GM18517 (cell line): ENCODE measurements at regions not wholly inside any gene's neighbourhood (a gene's known extent, or its start where the extent isn't known, plus 50 kb on each side); places are given as distances from the start of the nearest gene placed in this dataset.

Experiments used
- ATAC-seq: cut with Tn5 transposase; IDR thresholded peaks from one replicate; pipeline ENCODE4 v1.9.1; 2021; ENCODE audit warnings: mild to moderate bottlenecking, moderate library complexity; ENCODE audit not compliant: unreplicated experiment

DNA sequence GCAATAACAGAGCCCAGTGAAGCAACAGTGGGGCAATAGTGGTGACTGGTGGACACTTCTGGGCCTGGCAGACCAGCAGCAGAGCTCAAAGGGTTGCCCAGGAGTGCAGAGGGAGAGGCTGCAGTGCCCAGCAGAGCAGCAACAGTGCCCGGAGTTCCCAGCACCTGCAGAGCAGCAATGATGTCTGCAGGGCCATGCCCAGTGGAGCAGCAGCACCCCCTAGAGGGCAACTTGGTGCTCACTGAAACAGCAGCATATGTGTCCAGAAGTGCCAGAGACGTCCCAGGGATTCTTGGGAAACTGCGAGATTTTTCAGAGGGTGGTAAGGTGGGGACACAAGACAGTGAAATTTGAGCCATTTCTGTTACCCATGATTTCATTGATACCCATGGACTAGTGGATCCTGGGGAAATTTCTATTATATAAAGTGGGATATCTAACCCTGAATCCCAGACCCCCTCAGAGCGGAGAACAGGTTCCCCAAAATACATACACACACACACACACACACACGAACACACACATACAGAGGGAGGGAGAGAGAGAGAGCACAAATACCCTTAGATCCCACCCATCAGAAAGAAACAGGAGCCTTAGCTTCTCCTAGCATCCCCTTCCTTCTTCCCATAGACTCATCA lies 156.9 kb upstream of the GJB5 start:
- no peak for ATAC-seq

DNA sequence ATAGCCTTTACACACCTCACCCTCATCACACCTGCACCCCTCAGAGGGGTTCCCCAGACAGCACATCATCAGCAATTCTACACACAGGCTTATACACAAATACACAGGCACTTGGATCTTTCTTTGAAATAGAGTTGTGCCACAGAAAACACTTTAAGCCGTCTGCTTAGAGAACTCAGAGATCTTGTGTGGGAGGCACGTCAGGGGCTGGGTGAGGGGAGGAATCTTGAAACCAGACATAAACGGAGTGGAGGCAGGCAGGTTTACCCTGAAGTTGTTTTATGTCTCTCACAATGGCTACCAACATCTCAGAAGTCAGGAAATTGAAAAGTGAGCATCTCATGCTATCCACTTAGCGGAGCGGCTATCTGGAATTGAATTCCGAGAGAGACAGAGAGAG lies 151.9 kb upstream of the GJB5 start:
- ATAC-seq = no peak

DNA sequence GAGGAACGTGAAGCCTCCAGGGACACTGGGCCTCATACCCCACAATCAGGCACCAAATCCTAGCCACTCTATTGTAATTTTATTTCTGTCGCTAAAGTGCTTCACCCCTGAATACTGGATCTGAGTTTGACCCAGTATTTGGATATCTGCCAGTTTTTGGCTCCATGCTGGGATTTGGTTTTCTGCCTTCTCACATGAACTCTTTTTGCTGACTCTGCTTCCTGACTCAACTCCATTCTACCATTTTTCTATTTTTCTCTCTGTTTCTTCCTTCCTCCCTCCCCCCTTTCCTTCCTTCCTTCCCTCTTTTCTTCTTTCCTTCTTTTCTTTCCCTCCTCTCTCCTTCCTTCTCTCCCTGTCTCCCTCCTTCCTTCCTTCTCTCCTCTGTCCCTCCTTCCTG lies 151.3 kb upstream of the GJB5 start:
- ATAC-seq = no peak

DNA sequence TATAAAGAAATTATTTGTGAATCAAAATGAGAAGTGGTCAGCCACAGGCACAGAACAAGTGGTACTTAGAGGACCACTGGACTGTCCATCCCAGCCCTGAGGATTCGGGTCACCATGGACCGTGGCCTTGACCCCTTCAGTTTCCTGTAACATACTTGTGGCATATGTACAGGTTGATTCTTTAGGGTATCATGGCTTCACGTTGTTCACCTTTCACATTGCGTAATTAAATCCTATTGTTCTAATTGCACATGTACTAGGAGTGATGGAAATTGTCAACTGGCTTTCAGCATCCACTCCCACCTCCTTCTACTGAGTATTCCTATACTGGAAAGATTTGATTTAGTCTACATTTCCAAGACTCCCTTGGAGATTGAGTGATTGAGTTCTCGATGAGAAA lies 148.3 kb upstream of the GJB5 start:
- ATAC-seq = no peak

DNA sequence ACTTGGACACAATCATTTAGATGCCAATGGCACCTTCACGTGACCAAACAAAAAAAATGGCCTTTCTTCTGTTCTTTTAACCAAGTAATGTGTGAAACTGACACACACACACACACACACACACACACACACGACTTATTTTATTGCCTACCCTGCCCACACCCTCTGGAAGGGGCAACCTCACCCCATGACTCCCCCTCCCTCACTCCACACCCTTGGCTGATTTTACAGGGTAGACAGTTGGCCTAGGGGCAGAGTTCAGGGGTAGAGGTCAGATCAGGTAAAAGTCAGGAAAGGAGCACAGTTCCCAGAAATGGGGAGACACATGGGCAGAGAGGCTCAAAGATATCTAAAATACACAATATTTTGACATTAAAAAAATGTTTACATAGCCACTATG lies 144.8 kb upstream of the GJB5 start:
- no peak for ATAC-seq

DNA sequence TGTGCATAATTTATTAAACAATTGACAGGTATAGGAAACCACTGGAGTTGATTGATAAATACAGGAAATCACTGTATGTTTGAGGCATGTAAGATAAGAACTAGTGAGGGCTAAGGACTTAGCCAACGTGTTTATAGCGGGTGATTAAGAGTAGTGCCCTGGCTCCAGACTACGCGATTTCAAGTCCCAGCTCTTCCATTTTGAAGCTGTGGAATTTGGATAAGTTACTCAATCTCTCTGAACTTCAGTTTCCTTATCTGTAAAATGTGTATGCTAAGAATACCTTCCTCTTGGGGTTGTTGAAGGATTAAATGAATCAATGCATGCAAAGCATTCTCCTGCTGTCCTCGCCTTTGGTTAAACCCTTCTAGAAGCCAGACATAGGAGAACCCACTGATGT lies 143.3 kb upstream of the GJB5 start:
- ATAC-seq = no peak

DNA sequence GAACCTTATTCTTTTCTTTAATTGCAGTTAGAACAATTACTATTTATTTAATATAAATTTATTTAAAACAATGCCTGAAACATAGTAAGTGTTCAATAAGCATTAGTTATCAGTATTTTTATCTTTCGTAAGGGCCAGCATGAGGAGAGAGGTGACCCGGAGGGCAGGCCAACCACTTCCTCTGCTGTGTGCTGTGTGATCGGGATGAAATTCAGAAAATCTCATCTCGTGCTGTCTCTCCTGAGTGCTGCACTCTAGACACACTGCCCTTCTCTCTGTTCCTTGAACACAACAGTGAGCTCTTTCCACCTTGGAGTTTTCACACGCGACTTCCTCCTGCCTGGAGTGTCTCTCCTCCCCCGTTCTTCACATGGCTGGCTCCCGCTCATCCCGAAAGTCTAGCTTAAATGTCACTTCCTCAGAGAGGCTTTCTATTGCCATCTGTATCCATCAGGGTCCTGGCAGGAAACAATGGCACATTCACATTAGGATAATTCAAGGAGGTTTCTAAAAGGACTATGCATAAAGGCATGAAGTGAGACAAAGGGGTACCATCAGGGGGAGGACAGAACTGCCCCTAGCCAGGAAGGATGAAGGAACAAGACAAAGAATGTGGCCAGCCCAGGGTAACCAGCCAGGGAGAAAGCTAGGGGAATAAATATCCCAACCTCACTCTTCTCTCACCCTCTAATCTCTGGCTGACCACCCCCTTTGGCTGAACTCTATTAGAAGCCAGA lies 142.6 kb upstream of the GJB5 start:
- ATAC-seq = no peak

DNA sequence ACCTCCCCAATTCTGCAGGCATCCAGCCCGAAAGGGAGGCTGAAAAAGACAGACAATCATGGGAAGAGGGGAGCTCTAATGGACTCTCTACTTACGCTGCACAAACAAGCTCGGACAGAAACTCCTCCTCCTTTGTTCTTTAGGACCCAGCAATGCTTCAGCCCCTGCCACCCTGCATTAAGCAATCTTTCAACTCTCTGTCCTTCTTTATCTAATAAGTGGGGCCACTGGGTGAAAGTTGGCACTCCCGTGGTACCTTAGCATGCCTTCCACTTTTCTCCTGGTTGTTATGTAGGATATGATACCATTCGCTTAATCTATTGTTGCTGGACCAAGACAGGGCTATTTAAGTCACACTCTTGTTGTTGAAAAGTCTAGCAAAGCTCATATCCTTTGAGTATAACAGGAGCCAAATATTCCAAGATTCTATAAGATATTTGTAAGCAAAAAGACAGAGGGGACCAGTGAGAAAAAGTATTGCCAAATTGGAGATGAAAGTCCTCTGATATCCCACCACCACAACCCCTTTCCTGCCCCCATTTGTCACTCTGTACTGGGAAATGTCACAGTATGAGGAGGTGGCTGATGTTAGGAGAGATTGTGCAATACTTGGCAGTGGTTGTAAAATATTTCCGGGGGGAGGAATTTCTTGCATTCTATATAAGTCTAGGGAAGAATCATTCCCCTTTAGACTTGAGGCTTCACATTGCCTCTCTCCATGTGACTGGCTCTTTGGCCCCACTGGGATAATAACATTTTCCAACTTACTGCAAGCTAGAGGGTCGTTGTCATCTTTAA lies 137.3 kb upstream of the GJB5 start:
- ATAC-seq = no peak

DNA sequence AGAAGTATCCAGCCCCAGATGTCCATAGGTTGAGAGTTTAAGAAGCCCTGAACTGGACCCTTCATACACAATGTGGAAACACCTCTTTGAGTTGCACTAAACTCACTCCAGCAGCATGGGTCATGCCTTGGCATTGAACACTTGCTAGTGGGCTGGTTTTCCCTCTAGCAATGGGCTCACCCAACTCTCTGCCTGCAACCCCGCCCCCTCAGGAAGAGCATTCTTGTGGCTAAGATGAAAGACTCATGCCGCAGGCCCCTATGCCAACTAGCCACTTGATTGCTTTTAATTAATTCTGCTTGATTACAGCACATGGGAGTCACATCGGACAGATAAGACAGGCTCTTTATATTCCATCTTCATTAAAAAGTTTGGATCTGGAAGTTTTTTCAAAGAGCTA lies 136.5 kb upstream of the GJB5 start:
- ATAC-seq = no peak

DNA sequence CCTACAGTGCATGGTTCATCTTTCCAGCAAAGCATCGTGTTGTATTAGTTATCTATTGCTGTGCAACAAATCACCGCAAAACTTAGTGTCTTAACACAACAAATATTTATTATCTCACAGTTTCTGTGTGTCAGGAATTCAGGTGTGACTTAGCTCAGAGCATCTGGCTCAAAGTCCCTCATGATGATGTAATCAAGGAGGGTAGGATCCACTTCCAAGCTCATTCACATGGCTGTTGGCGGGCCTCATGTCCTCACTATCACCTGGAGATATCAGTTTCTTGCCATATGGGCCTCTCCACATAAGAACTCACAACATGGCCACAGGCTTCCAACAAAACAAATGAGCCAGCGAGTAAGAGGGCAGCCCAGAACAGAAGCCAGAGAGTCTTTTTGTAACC lies 135.6 kb upstream of the GJB5 start:
- no peak for ATAC-seq

DNA sequence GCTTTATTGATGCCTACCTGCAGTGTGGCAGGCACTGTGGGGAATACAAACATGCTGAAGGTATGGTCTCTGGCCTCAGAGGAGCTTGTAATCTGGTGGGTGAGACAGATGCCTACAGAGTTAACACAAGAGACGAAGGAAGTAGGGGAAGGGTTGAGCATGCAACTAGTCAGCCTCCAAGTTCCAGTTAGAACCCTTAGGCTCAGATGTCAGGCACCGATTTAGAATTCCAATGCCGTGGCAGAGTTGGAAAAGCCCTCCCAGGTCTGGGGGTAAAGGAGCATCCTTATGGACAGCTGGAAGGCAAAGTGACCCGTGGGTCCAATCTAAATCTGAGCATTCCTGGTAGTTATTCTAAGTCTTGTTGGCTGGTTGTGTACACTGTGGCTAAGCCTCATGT lies 132.9 kb upstream of the GJB5 start:
- ATAC-seq = no peak

DNA sequence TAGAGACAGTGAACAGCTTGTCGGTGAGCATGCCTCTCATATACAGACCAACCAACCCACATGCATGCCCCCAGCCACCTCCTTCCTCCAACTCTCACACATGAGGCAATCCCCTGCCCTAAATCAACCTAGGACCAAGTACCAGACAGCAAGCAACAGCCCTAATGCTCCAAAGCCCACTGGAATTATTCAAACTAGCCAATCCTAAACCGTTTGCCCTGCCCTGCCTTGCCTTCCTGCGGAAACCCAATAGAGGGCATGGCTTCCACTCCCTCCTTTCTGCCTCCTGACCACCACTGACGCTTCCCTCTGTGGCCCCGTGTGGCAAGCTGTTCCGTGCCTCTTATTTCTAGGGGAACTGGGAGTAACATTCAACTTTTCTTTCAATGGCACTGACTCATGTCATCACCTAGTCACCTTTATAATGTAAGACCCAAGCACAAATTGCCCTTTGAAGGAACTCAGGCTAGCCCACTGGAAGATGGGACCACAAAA lies 129.3 kb upstream of the GJB5 start:
- no peak for ATAC-seq

DNA sequence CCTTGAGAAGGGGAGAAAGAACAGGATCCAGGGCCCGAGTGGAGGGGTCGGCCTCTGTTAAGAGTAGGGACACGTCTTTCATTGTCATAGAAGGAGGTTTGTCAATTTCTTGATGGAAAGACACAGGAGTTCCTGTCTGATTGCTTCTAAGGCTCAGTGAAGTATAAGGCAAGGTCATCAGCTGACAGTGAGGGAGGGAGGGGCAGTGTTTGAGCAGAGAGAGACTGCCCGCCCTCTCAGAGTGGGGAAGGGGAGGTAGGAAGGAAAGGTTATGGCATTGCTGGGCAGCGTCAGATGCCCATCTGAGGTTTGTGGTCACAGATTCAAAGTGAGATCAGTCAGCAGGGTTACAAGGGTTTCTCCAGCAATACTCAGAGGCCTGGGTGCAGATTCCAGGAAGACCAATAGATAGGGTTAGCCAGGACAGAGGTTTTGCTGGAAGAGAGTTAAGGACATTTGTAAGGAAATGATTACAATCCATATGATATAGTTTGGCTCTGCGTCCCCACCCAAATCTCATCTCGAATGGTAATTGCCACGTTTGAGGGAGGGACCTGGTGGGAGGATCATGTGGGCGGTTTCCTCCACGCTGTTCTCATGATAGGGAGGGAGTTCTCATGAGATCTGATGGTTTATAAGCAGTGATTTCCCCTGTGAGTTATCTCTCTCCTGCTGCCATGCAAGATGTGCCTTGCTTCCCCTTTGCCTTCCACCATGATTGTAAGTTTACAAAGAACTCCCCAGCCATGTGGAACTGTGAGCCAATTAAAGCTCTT lies 127.2 kb upstream of the GJB5 start:
- no peak for ATAC-seq

DNA sequence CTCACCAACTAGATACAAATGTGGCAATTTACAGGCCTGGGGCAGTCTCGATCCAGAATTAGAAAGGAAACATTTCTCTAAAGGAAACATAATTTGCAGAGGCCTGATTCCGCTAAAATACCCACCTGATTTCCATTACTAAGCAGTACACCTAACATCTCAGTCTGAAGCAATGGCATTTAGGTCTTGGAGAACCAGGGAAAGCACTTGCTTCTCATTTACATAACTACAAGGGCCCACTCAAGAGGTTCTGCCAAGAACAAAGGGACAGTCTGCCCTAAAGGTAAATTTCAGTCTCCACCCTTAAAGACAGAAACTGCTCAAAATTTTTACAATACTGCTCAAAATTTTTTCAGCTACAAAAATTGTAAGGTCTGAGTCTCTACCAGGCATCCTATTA lies 123.7 kb upstream of the GJB5 start:
- ATAC-seq = no peak

DNA sequence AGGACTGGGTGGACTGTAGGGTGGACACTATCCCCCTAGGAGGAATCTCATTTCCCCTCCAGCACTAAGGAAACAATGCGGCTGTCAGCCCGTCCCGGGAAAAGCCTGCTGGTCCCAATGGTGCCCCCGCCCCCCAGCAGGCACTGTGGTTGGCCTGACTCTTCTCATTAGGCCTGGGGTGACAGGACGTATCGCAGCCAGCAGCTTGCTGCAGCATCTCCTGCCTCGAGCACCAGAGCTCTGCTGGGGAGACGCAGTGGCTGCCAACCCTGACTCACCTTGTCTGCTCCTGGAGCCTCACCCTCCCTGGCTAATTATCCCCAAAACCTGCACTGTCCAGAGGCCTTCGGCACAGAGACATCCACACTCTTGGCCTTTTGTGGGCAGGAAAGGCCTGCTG lies 115.1 kb upstream of the GJB5 start:
- ATAC-seq = no peak

DNA sequence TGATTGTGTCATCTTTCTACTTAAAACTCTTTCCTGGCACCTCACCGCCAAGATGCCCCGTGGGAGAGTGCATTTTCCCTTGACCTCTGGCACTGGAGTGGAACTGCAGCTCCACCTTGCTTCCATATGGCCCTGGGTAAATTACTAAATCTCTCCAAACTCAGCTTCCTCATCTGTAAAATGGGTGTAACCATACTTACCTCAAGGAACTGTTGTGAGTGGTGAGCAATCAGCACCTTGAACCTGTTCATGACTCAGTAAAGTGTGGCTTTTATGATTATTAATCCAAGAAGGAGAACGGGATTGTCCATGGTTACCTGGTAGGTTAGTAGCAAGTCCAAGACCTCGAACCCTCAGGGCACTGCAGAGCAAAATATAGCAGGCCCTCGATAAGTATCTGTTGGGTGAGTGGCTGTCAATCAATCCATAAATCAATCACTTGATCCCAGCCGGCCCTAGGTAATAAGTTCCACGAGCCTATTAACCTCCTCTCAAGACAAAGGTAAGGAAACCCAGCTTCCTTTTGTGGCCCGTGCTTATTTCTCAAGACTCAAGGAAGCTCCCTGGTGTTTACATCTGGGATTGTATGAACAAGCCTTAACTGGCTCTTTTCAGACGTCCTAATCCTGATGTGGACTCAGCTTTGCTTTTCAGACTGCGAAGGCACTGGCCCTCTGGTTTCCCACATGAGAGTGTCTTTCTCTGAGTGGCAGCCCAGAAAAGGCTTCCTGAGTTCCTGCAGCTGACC lies 114.0 kb upstream of the GJB5 start:
- no peak for ATAC-seq

DNA sequence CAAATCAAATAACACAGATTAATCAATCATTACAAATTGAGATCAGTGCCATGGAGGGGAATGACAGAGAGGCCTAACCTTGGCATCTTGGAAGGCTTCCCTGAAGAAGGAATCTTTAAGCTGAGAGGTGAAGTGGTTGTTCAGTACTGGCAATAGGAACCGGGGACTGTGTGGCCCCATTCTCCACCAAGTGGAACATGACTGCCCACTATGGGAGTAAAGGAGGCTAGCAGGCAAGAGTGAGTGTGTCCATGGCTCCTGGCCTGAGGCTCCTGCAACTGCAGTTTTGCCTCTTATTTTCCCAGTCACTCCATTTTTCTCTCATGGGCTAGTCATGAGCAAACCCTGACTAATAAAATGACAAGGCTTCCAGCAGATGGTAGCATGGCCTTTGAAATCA lies 112.2 kb upstream of the GJB5 start:
- no peak for ATAC-seq

DNA sequence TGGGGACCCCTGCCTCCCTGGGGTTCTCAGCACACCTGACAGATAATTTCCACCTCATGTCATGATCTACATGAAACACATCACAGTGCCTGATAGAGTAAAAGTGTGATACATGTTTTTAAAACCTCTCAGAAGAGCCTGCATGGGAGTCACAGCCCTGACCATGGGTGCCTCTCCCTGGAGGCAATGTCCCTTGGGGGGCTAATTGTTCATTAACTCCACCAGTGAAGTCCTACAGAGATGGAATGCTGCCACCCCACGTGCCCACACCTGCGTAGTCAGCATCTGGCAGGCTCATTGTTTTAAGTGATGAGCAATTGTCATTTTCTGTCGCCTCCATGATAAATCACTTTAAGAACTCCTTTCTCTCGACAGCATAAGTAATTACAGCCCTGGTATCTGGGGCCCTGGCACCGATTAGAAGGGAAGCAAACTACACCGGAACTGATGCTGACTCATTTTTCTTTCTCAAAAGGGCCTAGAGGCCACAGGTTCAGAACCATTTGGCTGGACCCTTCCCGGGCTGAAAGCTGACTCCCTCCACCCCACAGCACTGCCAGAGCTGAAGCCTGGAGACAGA lies 109.6 kb upstream of the GJB5 start:
- no peak for ATAC-seq

DNA sequence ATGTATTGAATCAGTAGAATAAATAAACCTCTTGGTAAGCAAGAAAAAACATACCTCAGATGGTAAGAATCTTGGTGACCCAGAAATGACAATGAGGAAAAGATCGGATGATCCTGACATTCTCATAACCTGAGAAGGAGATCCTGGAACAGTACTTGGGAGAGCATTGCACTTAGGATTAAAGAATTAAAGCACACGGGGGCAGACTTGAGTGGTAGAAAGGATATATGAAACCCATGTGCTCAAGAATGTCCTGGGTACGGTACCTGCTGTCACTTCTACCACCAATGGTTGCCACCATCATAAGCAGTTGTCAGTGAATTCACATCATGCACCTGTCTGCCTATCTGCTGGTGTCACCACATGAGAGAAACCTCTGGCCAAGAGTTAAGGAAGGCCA lies 108.9 kb upstream of the GJB5 start:
- ATAC-seq = no peak

DNA sequence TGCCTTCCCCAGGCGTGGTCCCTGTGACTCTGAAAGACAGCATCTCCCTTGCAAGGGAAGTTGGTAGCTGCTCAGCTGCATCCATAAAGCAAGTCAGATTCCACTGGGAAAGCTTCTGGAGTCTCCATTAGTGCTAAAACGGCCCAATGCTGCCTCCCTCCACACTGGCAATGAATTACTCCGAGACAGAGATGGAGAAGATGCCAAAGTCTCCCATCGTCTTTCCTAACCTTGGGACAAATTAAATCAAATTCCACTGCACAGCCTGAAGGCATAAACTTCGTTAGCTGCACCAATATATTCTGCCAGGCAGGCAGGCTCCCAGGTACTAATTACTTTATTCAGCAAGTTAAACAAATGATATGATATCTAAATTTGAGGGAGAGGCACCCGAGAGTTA lies 106.3 kb upstream of the GJB5 start:
- ATAC-seq = no peak
